G401.6 (cell line): ENCODE measurements at regions not wholly inside any gene's neighbourhood (a gene's known extent, or its start where the extent isn't known, plus 50 kb on each side); places are given as distances from the start of the nearest gene placed in this dataset.

Experiments
- FAIRE-seq: peaks from 2 replicates; lab custom pipeline; 2012; peaks lifted over from hg19 to GRCh38; lab: Jason Lieb, UNC

DNA sequence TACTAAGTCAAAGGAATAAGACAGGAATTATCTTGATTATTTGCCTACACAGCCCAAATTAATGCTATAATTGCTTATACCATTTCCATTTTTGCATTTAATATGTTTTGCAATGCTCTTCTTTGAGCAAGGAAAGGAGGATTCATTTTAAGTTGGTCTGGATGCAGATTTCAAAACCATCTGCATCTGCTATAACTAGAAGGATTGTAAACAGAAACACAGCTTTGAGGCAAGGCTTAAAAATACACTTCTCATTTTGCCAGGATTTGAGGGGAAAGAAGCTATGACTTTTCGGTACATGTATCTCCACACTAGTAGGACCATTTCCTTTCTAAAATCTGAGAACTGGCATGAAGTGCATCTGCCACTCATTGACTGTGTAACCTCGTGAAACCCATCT lies 95.9 kb upstream of the MTNR1B start:
- no peak for FAIRE-seq

- FAIRE-seq, result no peak
These were observed 94.0 kb upstream of the MTNR1B start for GRCh38 chr11:92875473-92875872.

DNA sequence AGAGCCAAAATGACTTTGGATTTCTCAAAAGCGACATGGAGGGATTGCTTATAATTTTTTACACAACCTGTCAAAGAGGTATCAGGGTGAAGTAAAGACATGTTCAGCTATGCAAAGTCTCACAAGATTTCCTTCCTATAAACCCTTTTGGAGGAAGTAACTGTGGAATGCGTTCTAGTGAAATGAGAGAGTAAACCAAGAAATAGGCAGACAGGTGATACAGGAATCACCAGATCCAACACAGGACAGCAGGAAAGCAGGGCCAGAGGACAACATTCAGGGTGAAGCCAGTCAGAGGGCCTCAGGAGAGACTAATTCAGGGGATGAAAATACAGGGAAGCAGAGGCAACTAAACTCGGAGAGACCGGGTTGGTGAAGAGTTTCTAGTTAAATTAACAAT lies 90.4 kb upstream of the MTNR1B start:
- FAIRE-seq, result no peak

GRCh38 chr11:92880381-92880780 lies 89.1 kb upstream of the MTNR1B start:
- FAIRE-seq, result no peak

DNA sequence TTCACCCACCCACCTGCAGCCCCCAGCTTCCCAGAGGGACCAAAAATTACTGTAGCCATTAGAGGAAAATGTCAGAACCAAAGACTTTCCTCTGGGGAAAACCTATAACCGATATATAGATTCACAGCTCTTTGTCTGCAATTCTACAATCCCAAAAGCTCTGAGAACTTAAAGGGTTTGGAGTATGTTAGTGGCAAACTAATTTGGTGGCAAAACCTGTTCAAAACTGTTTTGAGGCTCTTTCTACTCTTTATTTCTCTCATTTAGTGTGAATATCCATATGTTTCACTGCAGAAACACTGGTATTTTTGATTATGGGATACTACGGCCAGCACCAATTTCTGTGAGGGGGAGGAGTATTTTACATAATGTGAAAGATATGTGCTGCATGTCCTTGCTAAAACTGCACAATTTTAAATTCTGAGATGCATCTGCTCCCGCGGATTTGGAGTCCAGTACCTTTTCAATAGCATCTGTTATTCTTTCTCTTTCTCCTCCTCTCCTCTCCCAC lies 87.5 kb upstream of the MTNR1B start:
- no peak for FAIRE-seq

DNA sequence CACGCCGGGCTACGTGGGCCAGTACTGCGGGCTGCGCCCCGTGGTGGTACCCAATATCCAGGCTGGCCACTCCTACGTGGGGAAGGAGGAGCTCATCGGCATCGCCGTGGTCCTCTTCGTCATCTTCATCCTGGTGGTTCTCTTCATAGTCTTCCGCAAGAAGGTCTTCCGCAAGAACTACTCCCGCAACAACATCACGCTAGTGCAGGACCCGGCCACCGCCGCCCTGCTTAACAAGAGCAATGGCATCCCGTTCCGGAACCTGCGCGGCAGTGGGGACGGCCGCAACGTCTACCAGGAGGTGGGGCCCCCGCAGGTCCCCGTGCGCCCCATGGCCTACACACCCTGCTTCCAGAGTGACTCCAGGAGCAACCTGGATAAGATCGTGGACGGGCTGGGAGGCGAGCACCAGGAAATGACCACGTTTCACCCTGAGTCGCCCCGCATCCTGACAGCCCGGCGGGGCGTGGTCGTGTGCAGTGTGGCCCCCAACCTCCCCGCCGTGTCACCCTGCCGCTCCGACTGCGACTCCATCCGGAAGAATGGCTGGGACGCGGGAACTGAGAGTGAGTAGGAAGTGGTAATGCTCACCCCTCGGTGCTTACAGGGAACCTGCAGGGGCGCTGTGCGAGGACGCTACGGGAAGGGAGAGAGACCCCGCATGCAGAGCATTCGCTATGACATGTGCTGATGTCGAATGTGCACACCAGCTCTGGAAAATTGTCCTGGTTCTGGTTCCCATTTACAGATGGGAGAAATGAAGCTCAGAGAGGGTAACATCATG lies 86.4 kb upstream of the MTNR1B start:
- no peak for FAIRE-seq

GRCh38 chr11:92885600-92885999 lies 83.9 kb upstream of the MTNR1B start:
- FAIRE-seq, result no peak

DNA sequence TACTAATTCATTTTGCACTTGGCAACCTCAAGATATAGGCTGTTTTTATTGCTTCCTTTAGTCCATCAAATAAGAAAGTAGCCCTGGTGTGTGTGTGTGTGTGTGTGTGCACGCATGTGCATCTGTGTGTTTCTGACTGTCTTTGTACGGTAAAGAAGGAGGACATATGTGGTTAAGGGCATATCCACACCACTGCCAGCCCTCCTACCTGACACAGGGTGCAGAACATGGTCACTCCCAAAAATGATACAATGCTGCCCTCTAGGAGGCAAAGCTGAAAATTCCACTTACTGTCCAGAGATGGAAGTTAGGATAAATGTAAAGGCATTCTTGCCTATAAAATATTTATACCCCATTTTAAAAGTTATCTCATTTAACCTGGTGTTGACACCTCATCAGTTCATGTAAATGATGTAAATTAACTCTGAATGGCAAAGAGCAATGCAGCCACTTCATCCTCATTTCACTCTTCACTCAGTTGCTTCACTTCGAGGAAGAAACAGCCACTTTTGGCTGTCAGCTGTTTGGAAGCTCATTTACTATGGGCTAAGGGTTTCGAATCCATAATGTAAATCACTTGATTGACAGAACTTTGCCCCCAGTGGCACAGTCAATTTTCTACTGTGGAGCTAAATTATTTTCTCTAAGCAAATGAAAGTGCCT lies 83.1 kb upstream of the MTNR1B start:
- no peak for FAIRE-seq

DNA sequence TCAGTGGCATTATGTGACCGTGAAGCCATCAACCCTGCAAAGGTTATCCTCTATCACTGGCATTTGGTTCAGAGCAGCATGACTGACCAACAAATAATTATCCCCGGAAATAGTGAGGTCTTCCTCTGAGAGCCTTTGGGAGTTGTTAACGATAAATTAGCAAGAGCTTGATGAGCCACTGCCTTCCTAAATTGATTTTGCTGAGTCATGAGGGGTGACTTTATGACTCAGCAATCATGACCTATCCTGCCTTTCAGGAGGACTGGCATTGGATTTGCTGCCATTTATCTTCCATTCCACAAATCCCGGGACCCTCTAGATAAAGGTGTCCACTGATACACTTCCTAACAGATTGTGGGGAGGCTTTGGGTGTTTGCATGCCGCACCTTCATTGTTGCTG lies 80.8 kb upstream of the MTNR1B start:
- no peak for FAIRE-seq

DNA sequence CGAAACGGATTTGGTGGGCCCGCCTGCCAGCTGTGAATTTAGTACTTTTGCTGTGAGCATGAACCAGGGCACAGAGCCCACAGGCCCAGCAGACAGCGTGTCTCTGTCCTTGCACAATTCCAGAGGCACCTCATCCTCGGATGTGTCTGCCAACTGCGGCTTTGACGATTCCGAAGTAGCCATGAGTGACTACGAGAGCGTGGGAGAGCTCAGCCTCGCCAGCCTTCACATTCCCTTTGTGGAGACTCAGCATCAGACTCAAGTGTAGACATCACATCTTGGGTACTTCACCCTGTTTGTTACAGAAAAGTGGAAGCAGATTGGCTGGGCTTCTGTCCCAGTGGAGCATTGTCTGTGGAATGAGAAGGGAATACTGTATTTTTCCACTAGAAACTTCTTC lies 78.6 kb upstream of the MTNR1B start:
- no peak for FAIRE-seq

GRCh38 chr11:92892802-92893684 lies 76.4 kb upstream of the MTNR1B start:
- FAIRE-seq, result no peak

- FAIRE-seq, result no peak
These were observed 75.3 kb upstream of the MTNR1B start for GRCh38 chr11:92894197-92894596.

DNA sequence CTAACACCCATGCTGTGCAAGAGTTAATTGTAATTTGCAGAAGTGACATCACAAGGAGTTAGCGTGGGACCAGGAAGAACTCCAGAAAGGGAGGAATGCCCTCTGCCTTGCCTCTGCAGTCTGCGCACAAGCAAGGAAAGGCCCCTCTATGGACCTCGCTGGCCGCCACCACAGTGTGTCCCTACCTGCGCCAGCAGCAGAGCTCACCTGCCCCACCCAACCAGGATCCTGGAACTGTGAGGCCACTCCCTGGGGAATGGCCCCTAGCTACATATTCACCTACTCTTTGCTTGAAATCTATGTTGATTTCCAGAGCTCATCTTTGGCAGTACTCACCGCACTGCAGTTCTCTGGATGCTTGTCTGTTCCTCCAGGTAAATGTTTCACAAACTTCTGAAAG lies 72.0 kb upstream of the MTNR1B start:
- no peak for FAIRE-seq

DNA sequence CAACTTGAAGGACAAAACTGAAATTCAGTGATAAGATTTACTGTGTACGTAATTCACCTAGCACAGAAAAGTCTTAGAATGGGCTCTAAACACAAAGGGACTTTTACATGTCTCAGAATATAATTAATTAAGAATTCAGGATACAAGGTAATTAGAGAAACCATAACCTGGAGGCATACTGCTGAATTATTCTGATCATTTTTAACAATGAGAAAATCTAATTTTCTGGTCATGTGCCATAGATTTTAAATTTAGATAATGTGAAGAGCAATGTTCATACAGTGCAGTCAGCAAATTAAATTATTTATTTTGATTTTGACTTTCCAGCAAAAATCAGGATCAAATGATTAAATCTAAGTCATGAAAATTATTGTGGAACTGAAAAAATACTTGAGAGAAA lies 67.0 kb upstream of the MTNR1B start:
- no peak for FAIRE-seq

- FAIRE-seq, result no peak
These were observed 61.8 kb upstream of the MTNR1B start for GRCh38 chr11:92907671-92908070.

DNA sequence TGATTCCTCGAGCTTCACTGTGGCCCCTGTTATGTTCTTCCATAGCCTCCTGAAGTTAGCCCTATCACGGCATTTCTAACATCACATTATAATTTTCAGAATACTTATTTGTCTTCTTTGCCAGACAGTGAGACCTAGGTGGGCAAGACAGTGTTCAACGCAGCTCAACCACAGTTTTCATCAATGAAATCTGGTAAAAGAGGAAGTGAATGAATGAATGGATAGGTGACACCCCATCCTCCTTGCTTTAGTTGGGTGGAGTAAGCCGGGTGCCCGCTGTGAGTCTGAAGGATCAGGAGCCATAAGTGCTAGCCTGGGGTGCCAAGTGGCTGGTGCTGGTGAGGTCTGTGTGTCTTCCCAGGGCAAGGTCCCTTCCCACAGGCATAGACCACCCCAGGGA lies 60.2 kb upstream of the MTNR1B start:
- FAIRE-seq, result no peak

DNA sequence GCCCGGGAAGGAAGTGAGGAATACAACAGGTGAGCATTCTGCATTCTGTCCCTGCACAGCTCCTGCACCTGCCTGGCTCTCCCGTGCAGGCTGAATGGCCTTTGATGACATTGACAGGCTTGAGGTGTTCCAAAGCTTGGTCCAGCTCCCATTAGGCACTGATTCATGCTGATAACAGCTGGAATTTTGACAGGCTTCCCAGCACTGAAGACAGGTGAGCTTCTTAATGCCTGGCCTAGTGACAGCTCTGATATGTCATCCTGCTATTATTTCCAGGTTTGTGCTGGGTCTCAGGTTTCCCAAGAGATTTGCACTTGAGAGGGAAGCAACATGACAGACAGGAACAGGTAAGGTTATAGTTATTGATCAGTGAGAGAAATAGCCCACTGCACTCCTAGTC lies 58.0 kb upstream of the MTNR1B start:
- no peak for FAIRE-seq

DNA sequence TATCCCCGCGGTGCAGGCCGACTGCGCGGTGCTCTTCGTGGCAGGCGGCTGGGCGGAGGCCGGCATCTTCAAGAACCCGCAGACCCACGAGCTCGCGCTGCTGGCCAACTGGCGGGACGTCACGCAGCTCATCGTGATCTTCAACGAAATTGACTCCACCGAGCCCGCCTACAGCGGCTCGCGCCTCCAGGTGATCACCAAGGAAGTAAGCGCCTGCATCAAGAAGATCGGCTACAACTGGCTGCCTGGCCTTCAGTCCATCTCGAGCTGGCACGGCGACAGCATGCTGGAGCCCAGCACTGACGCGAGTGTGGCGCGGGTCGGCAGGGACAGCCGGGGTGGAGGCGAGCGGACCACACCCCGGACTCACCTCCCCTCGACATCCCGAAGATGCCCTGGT lies 53.9 kb upstream of the MTNR1B start:
- no peak for FAIRE-seq

GRCh38 chr11:92916299-92916698 lies 53.2 kb upstream of the MTNR1B start:
- FAIRE-seq, result no peak

DNA sequence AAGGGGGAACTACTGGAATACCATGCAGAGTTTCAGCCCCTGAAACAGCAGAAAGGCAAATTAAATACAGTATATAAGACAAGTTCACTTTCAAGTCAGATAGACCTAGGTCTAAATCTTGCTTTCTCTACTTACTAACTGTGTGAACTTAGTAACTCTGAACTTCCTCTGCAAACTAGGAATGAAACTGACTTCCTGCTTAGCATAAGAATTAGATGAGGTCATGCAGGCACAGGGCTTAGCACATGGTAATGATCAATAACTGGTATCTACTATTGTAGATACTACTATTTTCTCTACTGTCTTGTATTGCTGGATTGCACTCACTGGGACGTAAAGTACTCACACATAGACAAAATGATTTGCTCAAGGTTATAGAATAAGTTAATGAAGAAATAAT lies 51.5 kb upstream of the MTNR1B start:
- no peak for FAIRE-seq

DNA sequence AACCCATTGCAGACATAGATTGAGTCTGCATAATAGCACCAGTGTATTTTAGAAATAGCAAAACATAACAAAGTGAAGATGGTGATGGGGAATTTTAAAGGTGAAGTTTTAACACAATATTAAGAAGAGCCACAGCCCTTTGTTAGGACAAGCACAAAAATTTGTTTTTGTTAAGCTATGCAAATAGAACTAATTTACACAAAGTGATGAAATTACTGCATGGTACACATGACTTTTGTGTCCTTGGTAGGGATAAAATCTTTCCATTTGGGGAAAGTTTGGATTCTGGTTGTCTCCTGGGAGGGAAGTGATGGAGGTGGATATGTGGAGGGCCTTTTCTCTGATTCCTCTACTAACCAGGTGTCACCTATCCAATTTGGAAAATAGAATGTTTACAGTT lies 50.4 kb upstream of the MTNR1B start:
- FAIRE-seq, result no peak
